Smooth muscle cell (in vitro differentiated cells): ENCODE measurements at regions not wholly inside any gene's neighbourhood (a gene's known extent, or its start where the extent isn't known, plus 50 kb on each side); places are given as distances from the start of the nearest gene placed in this dataset.

Experiments used
- DNase-seq: peaks from one replicate; lab custom pipeline; 2025; ENCODE audit not compliant: unreplicated experiment; lab: John Stamatoyannopoulos, UW
- H2AFZ ChIP-seq: fragments of 200-600 bp; sonication (generic); 2 replicates; pipeline ENCODE4 v1.6.0; 2016; ENCODE audit warnings: antibody characterized with exemption, low read depth, mild to moderate bottlenecking
- H3F3A ChIP-seq: fragments of 200-600 bp; sonication (generic); 2 replicates; pipeline ENCODE4 v1.6.0; 2017; ENCODE audit warnings: antibody characterized with exemption, low read depth
- H3K27ac ChIP-seq: fragments of 200-600 bp; sonication (generic); 2 replicates; pipeline ENCODE4 v1.5.1; 2016; ENCODE audit warnings: low read depth, mild to moderate bottlenecking
- H3K27me3 ChIP-seq: fragments of 200-600 bp; sonication (generic); 2 replicates; pipeline ENCODE4 v1.6.1; 2016; ENCODE audit warnings: low read depth, mild to moderate bottlenecking
- H3K36me3 ChIP-seq: fragments of 200-600 bp; sonication (generic); 2 replicates; pipeline ENCODE4 v1.5.1; 2016; ENCODE audit warnings: low read depth
- H3K4me1 ChIP-seq: fragments of 200-600 bp; sonication (generic); 2 replicates; pipeline ENCODE4 v1.5.1; 2016; ENCODE audit warnings: low read depth
- H3K4me2 ChIP-seq: fragments of 200-600 bp; sonication (generic); 2 replicates; pipeline ENCODE4 v1.6.0; 2016; ENCODE audit warnings: mild to moderate bottlenecking
- H3K4me3 ChIP-seq: fragments of 200-600 bp; sonication (generic); 2 replicates; pipeline ENCODE4 v1.5.1; 2016; ENCODE audit warnings: mild to moderate bottlenecking
- H3K79me2 ChIP-seq: fragments of 200-600 bp; sonication (generic); 2 replicates; pipeline ENCODE4 v1.6.0; 2016; ENCODE audit warnings: low read depth, mild to moderate bottlenecking
- H3K9ac ChIP-seq: fragments of 200-600 bp; sonication (generic); 2 replicates; pipeline ENCODE4 v1.6.0; 2016; ENCODE audit warnings: low read depth
- H3K9me3 ChIP-seq: fragments of 200-600 bp; sonication (generic); replicated peaks from 2 replicates; pipeline ENCODE4 v1.5.1; 2016; ENCODE audit warnings: low read depth
- H4K20me1 ChIP-seq: fragments of 200-600 bp; sonication (generic); 2 replicates; pipeline ENCODE4 v1.6.0; 2016; ENCODE audit warnings: low read depth
- WGBS: methylation state at CpG from one replicate; pipeline ENCODE4 v1.1.7; 2016; ENCODE audit warnings: low lambda C conversion rate; 5-methylcytosine and 5-hydroxymethylcytosine counted together
- TF ChIP-seq, protein P1 (sequence below): fragments of 200-600 bp; sonication (generic); IDR thresholded peaks from 2 replicates; pipeline ENCODE4 v1.5.1; 2017; ENCODE audit warnings: borderline replicate concordance, mild to moderate bottlenecking, antibody characterized with exemption; ENCODE audit not compliant: insufficient read depth, poor library complexity, severe bottlenecking

DNA sequence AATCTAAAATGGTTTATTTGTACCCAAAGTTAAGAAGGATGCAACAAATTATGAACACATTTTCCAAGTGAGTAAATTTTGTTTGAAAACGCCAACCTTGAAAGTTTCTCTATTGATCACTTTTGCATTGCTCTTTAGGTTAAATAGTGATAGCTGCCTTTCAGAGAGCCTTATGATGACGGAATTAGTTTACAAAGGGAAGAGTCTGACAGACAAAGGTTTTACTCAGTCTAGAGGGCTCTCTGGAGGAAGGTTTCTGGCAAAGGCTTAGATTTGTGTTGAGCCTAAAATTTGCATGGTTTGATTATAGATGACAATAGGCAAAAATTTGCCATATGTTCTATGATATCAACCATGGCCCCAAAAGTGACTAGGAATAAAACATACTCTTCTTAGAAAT is 95.9 kb upstream of the RUNX1 start:
- TF ChIP-seq, protein P1, sequence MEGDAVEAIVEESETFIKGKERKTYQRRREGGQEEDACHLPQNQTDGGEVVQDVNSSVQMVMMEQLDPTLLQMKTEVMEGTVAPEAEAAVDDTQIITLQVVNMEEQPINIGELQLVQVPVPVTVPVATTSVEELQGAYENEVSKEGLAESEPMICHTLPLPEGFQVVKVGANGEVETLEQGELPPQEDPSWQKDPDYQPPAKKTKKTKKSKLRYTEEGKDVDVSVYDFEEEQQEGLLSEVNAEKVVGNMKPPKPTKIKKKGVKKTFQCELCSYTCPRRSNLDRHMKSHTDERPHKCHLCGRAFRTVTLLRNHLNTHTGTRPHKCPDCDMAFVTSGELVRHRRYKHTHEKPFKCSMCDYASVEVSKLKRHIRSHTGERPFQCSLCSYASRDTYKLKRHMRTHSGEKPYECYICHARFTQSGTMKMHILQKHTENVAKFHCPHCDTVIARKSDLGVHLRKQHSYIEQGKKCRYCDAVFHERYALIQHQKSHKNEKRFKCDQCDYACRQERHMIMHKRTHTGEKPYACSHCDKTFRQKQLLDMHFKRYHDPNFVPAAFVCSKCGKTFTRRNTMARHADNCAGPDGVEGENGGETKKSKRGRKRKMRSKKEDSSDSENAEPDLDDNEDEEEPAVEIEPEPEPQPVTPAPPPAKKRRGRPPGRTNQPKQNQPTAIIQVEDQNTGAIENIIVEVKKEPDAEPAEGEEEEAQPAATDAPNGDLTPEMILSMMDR = no peak
- H4K20me1 ChIP-seq = no peaks in the 10 kb centered on the region
- H3K79me2 ChIP-seq = no peaks in the 10 kb centered on the region
- no peak overlapping the region for H3K4me3 ChIP-seq
- no peaks in the 10 kb centered on the region for H3K4me1 ChIP-seq
- H3K27me3 ChIP-seq = no peaks in the 10 kb centered on the region
- WGBS = 92% methylated on average over 2 of the region's 2 CpGs
- H2AFZ ChIP-seq = no peak overlapping the region
- no peaks in the 10 kb centered on the region for H3K36me3 ChIP-seq
- no peak overlapping the region for H3K9ac ChIP-seq
- no peak overlapping the region for H3K27ac ChIP-seq
- H3K4me2 ChIP-seq = no peak overlapping the region
- DNase-seq = no peak
- H3F3A ChIP-seq = peaks cover 11% of the 10 kb centered on the region
- H3K9me3 ChIP-seq = no peaks in the 10 kb centered on the region

DNA sequence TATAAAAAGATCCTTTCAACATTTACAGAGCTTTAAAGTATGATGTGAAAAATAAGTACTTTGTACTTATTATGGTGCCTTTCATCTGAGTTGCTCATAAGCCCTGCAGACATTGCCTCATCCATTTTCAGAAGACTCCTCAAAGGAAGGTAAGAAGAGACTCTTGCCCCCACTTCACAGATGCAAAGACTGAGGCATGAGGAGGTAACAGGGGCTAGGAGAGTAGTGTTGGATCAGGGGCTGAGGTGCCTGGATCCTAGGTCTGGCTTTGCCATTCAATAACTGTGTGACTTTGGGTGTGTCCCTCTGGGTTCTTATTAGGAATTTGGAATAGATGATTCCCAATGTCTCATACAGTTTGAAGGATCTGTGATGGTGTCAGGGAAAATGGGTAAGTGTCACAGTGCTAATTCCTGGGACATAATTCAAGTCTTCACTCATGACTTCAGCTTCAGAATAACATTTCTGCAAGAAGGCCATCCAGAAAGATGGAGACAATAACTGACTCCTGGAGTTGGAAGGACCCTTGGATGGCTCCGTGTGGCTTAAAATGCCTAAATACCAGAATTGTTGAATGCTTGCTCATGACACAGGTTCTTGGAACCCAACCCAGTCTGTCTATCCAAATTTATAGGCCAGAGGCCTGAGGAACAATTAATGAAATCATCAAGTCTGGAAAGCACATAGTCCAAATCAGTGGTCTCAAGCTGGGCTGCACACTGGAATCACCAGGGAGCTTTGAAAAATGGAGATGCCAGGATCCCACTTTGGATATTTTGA is 93.1 kb upstream of the RUNX1 start:
- Histone ChIP-seq H3F3A (peaks cover 12% of the 10 kb centered on the region), H3K9ac (no peak overlapping the region), H3K9me3 (no peaks in the 10 kb centered on the region), H3K4me3 (no peak overlapping the region), H3K27me3 (no peaks in the 10 kb centered on the region), H4K20me1 (no peaks in the 10 kb centered on the region), H3K36me3 (no peaks in the 10 kb centered on the region), H2AFZ (no peak overlapping the region), H3K79me2 (no peaks in the 10 kb centered on the region), H3K4me2 (no peak overlapping the region), H3K4me1 (peaks cover 8% of the 10 kb centered on the region), H3K27ac (no peak overlapping the region)
- DNase-seq = no peak
- 91% methylated on average over 1 of the region's 1 CpG for WGBS
- TF ChIP-seq, protein P1 = no peak

DNA sequence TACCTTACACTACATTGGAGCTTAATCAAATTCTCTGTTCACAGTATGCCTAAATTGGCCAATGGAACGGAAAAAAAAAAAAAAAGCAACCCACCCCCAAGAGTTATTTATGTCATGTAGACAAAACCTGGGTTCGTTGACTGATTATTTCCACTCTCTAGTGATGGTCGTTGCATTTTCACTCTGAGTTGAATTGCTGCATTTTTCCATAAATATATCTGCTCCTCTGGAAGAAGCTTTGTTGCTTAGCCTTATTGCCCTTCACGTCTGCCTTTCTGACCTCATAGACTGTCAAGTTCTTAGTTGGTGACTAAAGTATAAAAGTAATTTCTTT is 90.2 kb upstream of the RUNX1 start:
- TF ChIP-seq, protein P1 = no peak
- 31% methylated on average over 4 of the region's 4 CpGs for WGBS
- peaks cover 17% of the 10 kb centered on the region for H3K4me1 ChIP-seq
- H4K20me1 ChIP-seq = no peaks in the 10 kb centered on the region
- H3K4me3 ChIP-seq = no peak overlapping the region
- no peaks in the 10 kb centered on the region for H3K36me3 ChIP-seq
- H3K4me2 ChIP-seq = peak overlapping the region; percentile 52
- H3F3A ChIP-seq = peaks cover 21% of the 10 kb centered on the region
- peak overlapping the region; percentile 98 for H3K27ac ChIP-seq
- H3K27me3 ChIP-seq = no peaks in the 10 kb centered on the region
- no peak overlapping the region for H2AFZ ChIP-seq
- H3K9me3 ChIP-seq = no peaks in the 10 kb centered on the region
- peak overlapping the region; percentile 59 for H3K9ac ChIP-seq
- no peak for DNase-seq
- H3K79me2 ChIP-seq = no peaks in the 10 kb centered on the region
